ENCODE measurements at regions not wholly inside any gene's neighbourhood (a gene's known extent, or its start where the extent isn't known, plus 50 kb on each side); places are given as distances from the start of the nearest gene placed in this dataset.
"Not testable (repeated sequence)": the region's sequence is repeated elsewhere in the genome, so short reads cannot be mapped to it uniquely, and the experiment has no call there.

GRCh38 chr7:17396692-17397091 is 98.2 kb downstream of the AHR start:
- DNase-seq: no peak

GRCh38 chr7:17401791-17402627 is 103.6 kb downstream of the AHR start:
- DNase-seq: no peak

GRCh38 chr7:17402628-17403278 is 104.3 kb downstream of the AHR start:
- no peak for DNase-seq

GRCh38 chr7:17404006-17404405 is 105.6 kb downstream of the AHR start:
- DNase-seq: no peak

- no peak for DNase-seq
Measured at GRCh38 chr7:17405786-17406185, 107.3 kb downstream of the AHR start.

GRCh38 chr7:17406738-17407137 is 108.3 kb downstream of the AHR start:
- DNase-seq: no peak

- no peak for DNase-seq
Measured at GRCh38 chr7:17407229-17407628, 108.8 kb downstream of the AHR start.

- no peak for DNase-seq
Measured at GRCh38 chr7:17408245-17408903, 109.9 kb downstream of the AHR start.

GRCh38 chr7:17408904-17409290 is 110.4 kb downstream of the AHR start:
- no peak for DNase-seq

- no peak for DNase-seq
Measured at GRCh38 chr7:17411922-17412321, 113.5 kb downstream of the AHR start.

- no peak for DNase-seq
Measured at GRCh38 chr7:17412883-17413282, 114.4 kb downstream of the AHR start.

- DNase-seq: no peak
Measured at GRCh38 chr7:17415955-17416354, 117.5 kb downstream of the AHR start.

GRCh38 chr7:17420308-17421015 is 122.0 kb downstream of the AHR start:
- not testable (repeated sequence) for DNase-seq

GRCh38 chr7:17421941-17422340 is 123.5 kb downstream of the AHR start:
- no peak for DNase-seq

GRCh38 chr7:17422966-17423365 is 124.5 kb downstream of the AHR start:
- no peak for DNase-seq

- DNase-seq: no peak
Measured at GRCh38 chr7:17427924-17428323, 129.5 kb downstream of the AHR start.

GRCh38 chr7:17429579-17429978 is 131.1 kb downstream of the AHR start:
- no peak for DNase-seq

GRCh38 chr7:17432793-17433192 is 134.3 kb downstream of the AHR start:
- no peak for DNase-seq

- DNase-seq: no peak
Measured at GRCh38 chr7:17434191-17434590, 135.7 kb downstream of the AHR start.

GRCh38 chr7:17434841-17435692 is 136.6 kb downstream of the AHR start:
- DNase-seq: peak; percentile 43

- peak; percentile 8 for DNase-seq
Measured at GRCh38 chr7:17436126-17436525, 137.7 kb downstream of the AHR start.

GRCh38 chr7:17437586-17437985 is 139.1 kb downstream of the AHR start:
- no peak for DNase-seq
